ENCODE measurements at regions not wholly inside any gene's neighbourhood (a gene's known extent, or its start where the extent isn't known, plus 50 kb on each side); places are given as distances from the start of the nearest gene placed in this dataset.

- no peaks in the 10 kb centered on the region for H3K27me3 Mint-ChIP-seq (ENCODE audit: low read depth)
- intact Hi-C loops (cut with micrococcal nuclease) = no loop called here
Measured at GRCh38 chr2:239753401-239753837, 271.7 kb downstream of the NDUFA10 start.

DNA sequence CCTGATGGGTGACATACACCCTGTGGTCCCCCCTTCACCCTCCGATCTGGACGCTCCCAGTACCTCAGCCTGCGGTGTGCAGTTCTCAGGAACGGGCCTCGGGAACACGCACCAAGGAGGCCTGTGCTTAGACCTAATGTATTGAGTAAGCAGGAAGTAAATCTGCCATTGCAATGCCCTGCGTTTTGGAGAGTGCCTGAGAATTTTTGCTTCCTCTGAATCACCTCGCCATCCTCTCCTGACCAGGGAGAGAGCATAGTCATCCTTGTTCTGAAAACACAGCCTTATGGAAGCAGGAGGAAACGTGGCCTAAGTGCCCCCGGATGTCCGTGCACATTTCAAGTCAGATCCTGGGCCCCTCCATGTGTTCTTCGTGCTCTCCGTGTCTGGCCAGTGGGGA is 272.2 kb downstream of the NDUFA10 start:
- H3K4me3 Mint-ChIP-seq (ENCODE audit: low read depth) = no peak overlapping the region
- intact Hi-C loops (cut with micrococcal nuclease) = no loop called here
- peaks cover 4% of the 10 kb centered on the region for H3K4me1 Mint-ChIP-seq (ENCODE audit: low read depth)
- no peaks in the 10 kb centered on the region for H3K9me3 Mint-ChIP-seq
- H3K36me3 Mint-ChIP-seq (ENCODE audit: low read depth) = no peaks in the 10 kb centered on the region
- no peaks in the 10 kb centered on the region for H3K27me3 Mint-ChIP-seq (ENCODE audit: low read depth)
- H3K27ac Mint-ChIP-seq = no peak overlapping the region
- DNase-seq (ENCODE audit: low spot score) = no peak

More at GRCh38 chr2:239753401-239753837, 271.7 kb downstream of the NDUFA10 start:
- Mint-ChIP-seq H3K36me3 (ENCODE audit: low read depth) (no peaks in the 10 kb centered on the region), H3K9me3 (no peaks in the 10 kb centered on the region), H3K27ac (no peak overlapping the region), H3K4me1 (ENCODE audit: low read depth) (peaks cover 4% of the 10 kb centered on the region), H3K4me3 (ENCODE audit: low read depth) (no peak overlapping the region)
- no peak for DNase-seq (ENCODE audit: low spot score)

DNA sequence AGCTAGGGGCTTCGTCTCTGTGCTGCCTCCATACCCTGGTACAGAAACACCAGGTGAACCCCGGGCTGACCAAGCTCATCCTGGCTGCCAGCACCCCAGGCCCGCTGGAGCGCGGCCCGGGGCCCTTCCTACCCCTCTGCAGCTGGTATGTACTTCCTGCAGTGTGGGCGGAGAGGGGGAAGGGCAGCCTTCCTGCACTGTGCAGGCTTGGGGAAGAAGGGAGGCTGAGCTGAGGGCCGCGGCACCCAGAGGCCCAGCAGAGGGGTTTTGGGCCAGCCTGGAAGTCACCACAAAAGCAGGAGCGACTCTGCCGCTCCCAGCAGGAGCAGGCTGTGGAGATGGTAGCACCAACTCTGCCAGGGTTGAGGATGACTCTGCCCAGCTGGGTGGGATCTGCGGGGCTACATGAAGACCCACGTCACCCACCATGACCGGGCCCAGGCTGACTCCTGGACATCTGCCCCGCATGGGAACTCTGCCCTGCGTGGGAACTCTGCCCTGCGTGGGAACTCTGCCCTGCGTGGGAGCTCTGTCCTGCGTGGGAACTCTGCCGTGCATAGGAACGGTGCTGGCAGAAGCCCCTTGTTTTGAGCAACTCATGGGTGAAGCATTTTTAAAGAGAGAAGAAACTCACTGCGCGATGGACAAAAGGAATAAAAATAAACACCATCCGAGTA is 273.3 kb downstream of the NDUFA10 start:
- H3K27ac Mint-ChIP-seq = no peak overlapping the region
- H3K4me3 Mint-ChIP-seq (ENCODE audit: low read depth) = no peak overlapping the region
- no peak for DNase-seq (ENCODE audit: low spot score)
- H3K9me3 Mint-ChIP-seq = no peaks in the 10 kb centered on the region
- H3K27me3 Mint-ChIP-seq (ENCODE audit: low read depth) = no peaks in the 10 kb centered on the region
- intact Hi-C loops (cut with micrococcal nuclease) = no loop called here
- H3K36me3 Mint-ChIP-seq (ENCODE audit: low read depth) = no peaks in the 10 kb centered on the region
- peaks cover 1% of the 10 kb centered on the region for H3K4me1 Mint-ChIP-seq (ENCODE audit: low read depth)

DNA sequence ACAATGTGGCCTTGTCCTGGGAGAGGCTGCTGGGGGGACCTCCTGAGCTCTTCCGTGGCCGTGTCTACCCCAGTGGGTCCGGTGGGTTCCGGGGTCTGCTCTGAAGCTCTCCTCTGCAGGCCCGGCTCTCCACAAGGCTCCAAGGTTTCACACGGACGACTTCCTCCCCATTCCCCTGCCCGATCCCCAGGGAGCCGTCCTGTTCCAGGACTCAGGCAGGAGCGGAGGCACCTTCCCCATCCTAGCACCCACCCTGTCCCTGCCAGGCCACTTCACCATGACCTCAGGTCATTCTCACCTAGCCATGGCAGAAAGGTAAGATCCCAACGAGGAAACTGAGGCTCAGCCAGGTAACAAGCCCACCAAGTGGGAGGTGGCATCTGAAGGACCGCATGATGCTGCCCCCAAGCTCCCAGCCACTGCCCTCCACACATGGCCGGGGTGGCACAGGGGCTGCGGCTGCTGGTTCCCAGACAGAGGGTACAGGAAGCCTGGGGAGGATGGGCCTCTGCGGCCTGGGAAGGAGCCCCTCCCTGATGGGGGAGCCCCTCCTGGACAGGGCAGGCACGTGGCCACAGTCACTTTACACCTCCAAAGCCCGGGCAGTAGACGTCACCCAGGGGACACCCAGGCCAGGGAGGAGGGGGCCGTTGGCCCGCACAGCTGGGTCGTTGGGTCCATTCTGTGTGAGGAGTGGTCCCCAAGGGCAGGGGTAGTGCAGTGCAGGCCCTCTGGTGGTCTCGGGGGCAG is 274.0 kb downstream of the NDUFA10 start:
- no peaks in the 10 kb centered on the region for H3K36me3 Mint-ChIP-seq (ENCODE audit: low read depth)
- DNase-seq (ENCODE audit: low spot score) = no peak
- H3K9me3 Mint-ChIP-seq = no peaks in the 10 kb centered on the region
- H3K4me3 Mint-ChIP-seq (ENCODE audit: low read depth) = no peak overlapping the region
- no peak overlapping the region for H3K27ac Mint-ChIP-seq
- H3K4me1 Mint-ChIP-seq (ENCODE audit: low read depth) = no peaks in the 10 kb centered on the region
- no peaks in the 10 kb centered on the region for H3K27me3 Mint-ChIP-seq (ENCODE audit: low read depth)
- intact Hi-C loops (cut with micrococcal nuclease) = no loop called here

DNA sequence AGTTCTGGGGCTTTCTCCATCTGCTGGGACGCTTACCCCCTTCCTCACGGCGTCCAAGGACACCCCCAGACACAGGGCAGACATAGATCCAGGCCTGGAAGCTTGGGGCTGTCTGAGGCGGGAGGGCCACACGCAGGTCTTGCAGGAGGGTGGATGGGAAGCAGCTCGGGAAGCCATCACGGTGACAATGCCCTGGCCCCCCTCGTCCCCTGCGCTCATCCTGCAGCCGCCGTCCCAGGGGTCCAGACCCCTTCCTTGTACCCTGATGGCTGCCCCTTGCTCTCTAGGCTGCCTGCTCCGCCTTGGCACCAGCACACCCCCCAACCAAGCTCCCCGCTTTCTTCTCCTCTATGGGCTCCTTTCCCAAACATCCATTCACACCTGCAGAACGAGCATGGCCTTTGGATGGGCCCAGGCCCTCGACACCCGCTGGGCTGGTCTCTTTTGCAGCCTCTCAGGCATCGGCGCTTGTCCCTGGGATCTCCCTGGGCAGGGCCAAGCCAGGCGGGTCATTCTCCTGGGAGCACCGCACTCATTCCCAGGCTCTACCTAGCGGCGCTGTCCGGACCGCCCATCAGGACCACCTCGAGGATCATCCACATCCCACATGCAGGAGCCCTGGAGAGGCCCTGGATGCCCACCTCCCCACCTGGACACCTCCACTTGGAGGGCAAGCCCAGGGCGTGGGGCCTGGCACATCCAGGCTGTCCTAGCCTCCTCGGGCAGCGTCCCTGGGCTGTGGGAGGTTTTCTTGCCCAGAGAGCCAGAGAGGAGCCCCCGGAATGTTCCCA is 274.9 kb downstream of the NDUFA10 start:
- intact Hi-C loops (cut with micrococcal nuclease) = no loop called here
- Mint-ChIP-seq H3K4me3 (ENCODE audit: low read depth) (no peak overlapping the region), H3K36me3 (ENCODE audit: low read depth) (no peaks in the 10 kb centered on the region)

GRCh38 chr2:239749272-239749873 is 275.8 kb downstream of the NDUFA10 start:
- Mint-ChIP-seq H3K4me3 (ENCODE audit: low read depth) (no peak overlapping the region), H3K27me3 (ENCODE audit: low read depth) (no peaks in the 10 kb centered on the region), H3K4me1 (ENCODE audit: low read depth) (no peaks in the 10 kb centered on the region), H3K9me3 (no peaks in the 10 kb centered on the region), H3K27ac (no peak overlapping the region), H3K36me3 (ENCODE audit: low read depth) (no peaks in the 10 kb centered on the region)
- intact Hi-C loops (cut with micrococcal nuclease) = no loop called here
- DNase-seq (ENCODE audit: low spot score) = no peak

More for the DNA sequence above, 274.9 kb downstream of the NDUFA10 start:
- no peak for DNase-seq (ENCODE audit: low spot score)
- Mint-ChIP-seq H3K27ac (no peak overlapping the region), H3K27me3 (ENCODE audit: low read depth) (no peaks in the 10 kb centered on the region), H3K4me1 (ENCODE audit: low read depth) (no peaks in the 10 kb centered on the region), H3K9me3 (no peaks in the 10 kb centered on the region)

GRCh38 chr2:239748811-239749210 is 276.3 kb downstream of the NDUFA10 start:
- H3K36me3 Mint-ChIP-seq (ENCODE audit: low read depth) = no peaks in the 10 kb centered on the region
- H3K27ac Mint-ChIP-seq = no peak overlapping the region

DNA sequence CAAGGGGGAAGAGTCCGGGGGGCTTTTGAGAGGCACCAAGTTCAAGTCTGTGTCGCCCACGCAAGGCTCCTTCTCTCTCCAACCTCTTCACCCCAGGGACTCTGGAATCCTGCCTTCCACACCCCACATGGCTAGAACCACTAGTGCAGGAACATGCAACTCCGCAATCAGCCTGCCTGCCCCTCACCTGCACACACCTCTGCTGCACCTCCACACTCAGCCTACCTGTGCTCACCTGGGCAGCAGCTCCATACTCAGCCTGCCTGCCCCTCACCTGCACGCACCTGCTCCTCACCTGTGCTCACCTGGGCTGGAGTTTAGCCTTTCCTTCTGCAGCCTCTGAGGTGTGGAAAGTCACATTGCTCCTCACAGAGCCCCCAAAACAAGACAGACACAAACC is 277.4 kb downstream of the NDUFA10 start:
- Mint-ChIP-seq H3K36me3 (ENCODE audit: low read depth) (no peaks in the 10 kb centered on the region), H3K27ac (no peak overlapping the region), H3K27me3 (ENCODE audit: low read depth) (no peaks in the 10 kb centered on the region), H3K4me1 (ENCODE audit: low read depth) (no peaks in the 10 kb centered on the region), H3K9me3 (no peaks in the 10 kb centered on the region), H3K4me3 (ENCODE audit: low read depth) (no peak overlapping the region)
- no peak for DNase-seq (ENCODE audit: low spot score)
- intact Hi-C loops (cut with micrococcal nuclease) = no loop called here

More at GRCh38 chr2:239748811-239749210, 276.3 kb downstream of the NDUFA10 start:
- no peak for DNase-seq (ENCODE audit: low spot score)
- Mint-ChIP-seq H3K4me3 (ENCODE audit: low read depth) (no peak overlapping the region), H3K4me1 (ENCODE audit: low read depth) (no peaks in the 10 kb centered on the region), H3K27me3 (ENCODE audit: low read depth) (no peaks in the 10 kb centered on the region), H3K9me3 (no peaks in the 10 kb centered on the region)
- intact Hi-C loops (cut with micrococcal nuclease) = no loop called here

- no peaks in the 10 kb centered on the region for H3K27me3 Mint-ChIP-seq (ENCODE audit: low read depth)
- intact Hi-C loops (cut with micrococcal nuclease) = no loop called here
- H3K36me3 Mint-ChIP-seq (ENCODE audit: low read depth) = no peaks in the 10 kb centered on the region
- H3K4me1 Mint-ChIP-seq (ENCODE audit: low read depth) = no peaks in the 10 kb centered on the region
- H3K9me3 Mint-ChIP-seq = no peaks in the 10 kb centered on the region
- H3K4me3 Mint-ChIP-seq (ENCODE audit: low read depth) = no peak overlapping the region
- DNase-seq (ENCODE audit: low spot score) = no peak
- H3K27ac Mint-ChIP-seq = no peak overlapping the region
Measured at GRCh38 chr2:239747274-239747673, 277.9 kb downstream of the NDUFA10 start.

- Mint-ChIP-seq H3K4me3 (ENCODE audit: low read depth) (no peak overlapping the region), H3K36me3 (ENCODE audit: low read depth) (no peaks in the 10 kb centered on the region), H3K27me3 (ENCODE audit: low read depth) (no peaks in the 10 kb centered on the region), H3K4me1 (ENCODE audit: low read depth) (no peaks in the 10 kb centered on the region), H3K9me3 (no peaks in the 10 kb centered on the region), H3K27ac (no peak overlapping the region)
- no peak for DNase-seq (ENCODE audit: low spot score)
- intact Hi-C loops (cut with micrococcal nuclease) = no loop called here
Measured at GRCh38 chr2:239746559-239747246, 278.4 kb downstream of the NDUFA10 start.

DNA sequence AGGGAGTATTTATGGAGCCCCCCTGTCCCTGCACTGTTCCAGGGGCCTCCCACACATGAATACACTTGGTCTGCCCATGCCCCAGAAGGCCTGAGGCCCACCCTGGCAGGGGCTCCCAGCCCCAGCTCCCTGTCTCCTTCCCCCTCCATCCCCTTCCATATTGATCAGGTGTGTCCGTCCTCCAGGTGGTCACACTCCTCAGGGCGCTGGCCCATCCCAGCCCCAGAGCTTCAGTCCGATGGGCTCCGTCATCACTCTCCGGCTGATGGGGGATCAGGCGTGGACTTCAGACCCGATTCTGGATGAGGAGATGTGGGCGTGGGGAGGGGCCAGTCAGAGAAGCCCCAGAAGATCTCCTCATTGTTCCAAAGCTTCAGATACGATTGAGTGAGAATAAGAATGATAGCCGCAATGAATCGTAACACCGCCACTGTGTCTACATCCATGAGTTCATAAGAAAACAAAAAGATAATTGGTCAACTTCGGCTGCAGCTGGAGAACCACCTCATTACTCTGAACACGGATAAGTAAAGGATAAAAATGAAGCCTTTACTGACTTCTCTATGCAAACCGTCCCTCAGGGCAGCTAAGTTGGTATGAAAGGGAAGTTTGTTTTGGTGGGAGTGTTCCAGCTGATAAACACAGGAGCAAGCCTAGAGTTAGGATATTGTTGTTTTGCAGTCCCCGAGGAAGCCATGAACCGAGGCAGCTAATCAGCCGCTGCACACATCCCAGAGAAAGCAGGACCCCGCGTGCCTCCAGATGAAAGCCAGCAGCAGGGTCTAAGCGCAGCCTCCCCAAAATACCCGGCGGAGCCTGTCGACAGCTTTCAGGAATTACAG is 279.5 kb downstream of the NDUFA10 start:
- no peak for DNase-seq (ENCODE audit: low spot score)
- Mint-ChIP-seq H3K9me3 (no peaks in the 10 kb centered on the region), H3K4me1 (ENCODE audit: low read depth) (no peaks in the 10 kb centered on the region), H3K27me3 (ENCODE audit: low read depth) (no peaks in the 10 kb centered on the region), H3K36me3 (ENCODE audit: low read depth) (no peaks in the 10 kb centered on the region), H3K4me3 (ENCODE audit: low read depth) (no peak overlapping the region), H3K27ac (no peak overlapping the region)
- intact Hi-C loops (cut with micrococcal nuclease) = no loop called here
